ENCODE measurements at regions not wholly inside any gene's neighbourhood (a gene's known extent, or its start where the extent isn't known, plus 50 kb on each side); places are given as distances from the start of the nearest gene placed in this dataset.
A peak's percentile ranks its signal among the peaks of the same experiment; 100 is the strongest.
"Not testable (repeated sequence)": the region's sequence is repeated elsewhere in the genome, so short reads cannot be mapped to it uniquely, and the experiment has no call there.

DNA sequence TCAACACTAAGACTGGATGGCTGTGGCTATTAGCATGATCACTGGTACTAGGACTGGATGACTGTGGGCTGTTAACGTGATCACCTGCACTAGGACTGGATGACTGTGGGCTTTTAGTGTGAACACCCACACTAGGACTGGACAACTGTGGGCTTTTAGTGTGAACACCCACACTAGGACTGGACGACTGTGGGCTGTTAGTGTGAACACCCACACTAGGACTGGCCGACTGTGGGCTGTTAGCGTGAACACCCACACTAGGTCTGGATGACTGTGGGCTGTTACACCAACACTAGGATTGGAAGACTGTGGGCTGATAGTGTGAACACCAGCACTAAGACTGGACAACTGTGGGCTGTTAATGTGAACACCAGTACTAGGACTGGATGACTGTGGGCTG lies 329.2 kb downstream of the OSTF1 start:
- no peak for DNase-seq

DNA sequence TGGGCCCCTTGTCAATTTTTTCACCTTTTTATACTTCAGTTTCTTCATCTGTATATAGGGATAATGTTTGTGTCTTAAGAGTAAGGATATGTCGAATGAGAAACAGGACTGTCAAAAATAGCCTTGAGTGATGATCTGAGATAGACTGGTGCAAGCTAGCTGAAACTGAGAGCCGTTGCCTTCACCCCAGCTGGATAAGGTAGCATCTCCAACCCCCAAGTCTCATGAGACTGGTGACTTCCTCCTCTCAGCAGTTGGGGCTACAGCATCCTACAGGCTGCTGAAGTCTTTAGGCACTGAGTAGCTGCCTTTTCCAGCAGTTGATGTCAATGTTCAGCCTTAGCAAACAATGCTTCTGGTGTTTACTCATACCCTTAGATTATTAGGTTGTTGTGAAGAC lies 330.2 kb downstream of the OSTF1 start:
- DNase-seq, result no peak

DNA sequence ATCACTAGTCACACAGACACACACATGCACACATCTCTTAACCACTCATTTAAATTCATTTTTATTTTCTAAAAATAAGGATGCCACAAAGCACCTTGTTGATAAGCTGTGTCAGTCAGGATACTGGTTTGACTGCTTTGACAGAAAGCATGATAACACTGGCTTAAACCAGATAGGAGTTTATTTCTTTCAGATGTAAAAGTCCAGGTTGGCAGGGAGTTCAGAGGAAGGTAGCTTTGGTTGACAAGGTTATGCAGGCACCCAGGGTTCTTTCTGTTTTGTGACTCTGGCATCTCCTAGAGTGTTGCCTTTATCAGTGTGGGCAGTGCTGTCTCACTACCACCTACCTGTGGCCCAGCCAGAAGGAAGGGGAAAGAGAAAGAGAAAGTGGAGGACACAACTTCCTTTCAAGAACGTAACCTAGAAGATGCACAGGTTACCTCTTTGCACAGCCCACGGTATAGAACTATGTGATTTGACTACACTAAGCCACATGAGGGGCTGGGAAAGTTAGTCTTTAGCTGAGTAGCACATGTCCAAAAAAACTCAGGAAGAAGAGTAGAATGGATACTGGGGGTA lies 334.7 kb downstream of the OSTF1 start:
- no peak for DNase-seq

DNA sequence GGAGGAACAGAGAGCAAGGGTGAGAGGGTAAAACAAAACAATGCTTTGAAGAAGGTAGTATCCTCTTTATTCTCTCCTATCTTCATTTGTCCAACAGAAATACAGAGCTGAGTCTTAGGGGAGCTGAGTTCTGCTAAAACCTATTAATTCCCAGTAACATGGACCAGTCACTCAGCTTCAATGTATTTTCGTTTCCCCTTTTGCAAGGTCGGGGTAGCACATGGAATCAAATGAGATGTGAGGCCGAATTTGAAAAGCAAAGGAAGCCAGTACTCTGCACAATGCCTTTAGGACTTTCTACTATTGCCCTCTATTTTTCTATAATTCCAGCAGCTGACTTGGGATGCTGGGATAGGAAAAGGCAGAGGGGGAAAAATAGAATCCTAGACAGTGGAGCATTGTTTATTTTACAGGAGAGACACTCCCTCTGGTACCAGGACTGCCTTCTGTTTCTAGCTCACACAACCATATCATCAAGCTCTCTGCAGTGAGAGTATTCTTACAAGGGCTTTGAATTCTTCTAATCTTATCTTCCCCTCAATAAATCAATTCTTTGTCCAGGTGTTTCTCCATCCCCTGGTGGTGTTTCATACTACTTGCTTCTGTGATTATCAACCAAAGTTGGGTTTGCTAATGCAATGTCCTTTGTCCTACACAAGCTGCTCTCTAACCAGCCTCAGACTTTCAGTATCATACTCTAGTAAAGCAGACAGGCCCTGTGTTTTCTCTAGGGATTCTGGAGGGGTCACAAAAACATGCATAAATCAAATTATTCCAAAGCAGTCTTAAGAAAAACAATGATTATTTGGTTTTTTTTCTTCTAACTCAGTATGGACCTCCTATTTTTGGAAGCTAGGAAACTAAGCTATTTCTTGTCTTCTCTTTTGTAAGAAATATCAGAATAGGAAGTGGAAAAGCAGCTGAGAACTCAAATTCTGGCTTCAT lies 341.5 kb downstream of the OSTF1 start:
- DNase-seq, result no peak

DNA sequence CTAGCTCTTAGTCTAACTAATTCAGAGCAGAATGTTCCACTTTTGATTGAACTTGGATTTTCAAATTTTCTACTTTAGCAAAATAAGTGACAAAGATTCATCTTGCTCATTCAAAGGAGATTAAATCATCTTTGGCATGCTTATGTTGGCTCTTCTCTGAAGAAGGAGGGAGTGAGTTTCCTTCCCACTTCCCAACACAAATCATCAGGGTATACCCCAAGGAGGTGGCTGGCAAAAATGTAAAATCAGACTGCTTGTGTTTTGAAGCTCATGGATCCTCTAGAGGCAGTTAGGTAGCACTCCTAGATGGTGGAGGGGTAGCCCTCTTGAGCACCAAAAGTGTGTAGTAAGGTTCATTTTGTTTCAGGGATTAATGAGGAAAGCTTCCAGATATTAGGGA lies 343.1 kb downstream of the OSTF1 start:
- no peak for DNase-seq

DNA sequence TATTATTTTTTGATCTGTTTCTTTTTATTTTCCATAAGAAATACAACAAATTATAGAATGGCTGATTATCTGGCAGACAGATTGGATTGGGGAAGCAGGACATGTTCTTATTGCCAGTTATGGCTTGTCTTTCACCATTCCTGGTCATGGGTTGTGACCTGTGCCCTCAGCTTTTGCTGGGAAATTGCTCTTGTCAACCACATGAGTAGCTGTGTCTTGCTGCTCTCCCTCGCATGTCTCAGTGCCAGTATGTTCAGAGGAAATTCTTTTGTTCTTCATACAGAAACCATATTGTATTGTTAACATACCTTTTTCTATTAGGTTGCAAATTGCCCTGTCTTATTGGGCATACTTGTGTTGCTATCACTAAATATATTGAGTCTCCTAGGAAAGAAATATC lies 344.1 kb downstream of the OSTF1 start:
- no peak for DNase-seq

DNA sequence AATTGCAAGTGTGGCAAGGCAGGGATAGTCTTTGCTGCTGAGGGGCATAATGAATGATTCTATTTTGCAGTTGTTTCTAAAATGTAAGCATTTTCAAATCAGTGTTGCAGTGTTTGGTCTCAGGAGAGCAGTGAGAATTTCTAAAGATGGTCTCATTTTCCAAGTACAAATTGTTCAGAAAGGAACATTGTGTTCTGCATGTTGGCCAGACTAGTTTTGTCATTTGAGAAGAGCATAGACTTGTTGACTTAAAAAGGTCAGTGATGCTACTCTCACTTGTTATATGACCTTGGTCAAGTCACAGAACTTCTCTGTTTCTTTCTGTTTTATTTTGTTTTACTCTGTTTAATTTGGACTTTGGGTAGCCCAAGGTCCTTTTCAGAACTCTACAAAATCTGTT lies 344.6 kb downstream of the OSTF1 start:
- no peak for DNase-seq

DNA sequence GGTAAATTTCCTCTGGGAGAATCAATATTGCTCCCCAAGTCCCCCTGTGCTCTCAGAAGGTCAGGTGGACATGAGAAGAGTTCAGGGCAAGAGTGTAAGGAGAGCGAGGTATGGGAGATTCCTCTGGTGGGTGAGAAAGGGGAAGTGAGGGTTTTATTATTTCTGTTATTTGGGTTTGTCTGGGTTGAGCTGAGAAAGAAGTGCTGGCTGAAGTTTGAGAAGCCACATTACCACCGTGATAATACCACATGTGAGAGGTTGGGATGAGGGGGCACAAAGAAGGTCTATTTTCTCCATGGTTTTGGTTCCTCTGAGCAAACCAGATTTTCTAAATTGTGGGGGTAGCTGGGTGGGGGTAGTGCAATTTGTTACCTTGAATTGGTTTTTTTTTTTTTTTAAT lies 350.4 kb downstream of the OSTF1 start:
- no peak for DNase-seq

DNA sequence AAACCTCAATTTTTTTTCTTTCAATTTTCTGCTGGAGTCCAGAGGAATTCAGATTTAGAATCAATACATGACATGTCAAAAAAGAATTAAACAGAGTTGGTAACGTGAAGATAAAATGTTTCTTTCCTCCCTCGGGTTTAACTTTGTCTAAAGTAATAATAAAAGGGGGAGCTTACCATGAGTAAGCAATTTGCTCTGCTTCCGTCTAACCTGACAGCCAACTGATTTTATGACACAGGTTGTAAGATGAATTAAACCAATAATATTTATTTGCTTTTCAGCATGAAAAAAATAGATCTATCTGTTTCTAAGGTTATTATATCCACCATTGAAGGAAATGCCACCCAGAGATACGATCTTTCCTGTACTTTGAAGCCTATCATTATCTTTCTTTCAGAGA lies 352.6 kb downstream of the OSTF1 start:
- DNase-seq, result no peak

DNA sequence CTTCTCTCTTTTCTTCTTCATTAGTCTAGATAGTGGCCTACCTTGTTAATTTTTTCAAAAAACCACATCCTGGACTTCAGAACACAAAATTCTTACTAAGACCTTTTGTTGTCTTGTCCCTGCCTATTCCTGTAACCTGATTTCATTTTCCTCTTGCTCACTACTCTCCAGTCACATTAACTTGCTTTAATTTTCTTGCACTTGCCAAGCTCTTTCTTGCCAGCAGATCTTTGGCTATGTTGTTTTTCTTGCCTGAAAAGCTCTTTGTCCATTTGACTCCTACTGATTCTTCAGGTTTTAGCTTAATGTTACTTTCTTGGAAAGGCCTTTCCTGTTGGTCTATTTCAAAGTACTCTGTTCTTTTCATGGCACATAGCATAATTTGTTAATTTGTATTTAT lies 356.8 kb downstream of the OSTF1 start:
- no peak for DNase-seq

DNA sequence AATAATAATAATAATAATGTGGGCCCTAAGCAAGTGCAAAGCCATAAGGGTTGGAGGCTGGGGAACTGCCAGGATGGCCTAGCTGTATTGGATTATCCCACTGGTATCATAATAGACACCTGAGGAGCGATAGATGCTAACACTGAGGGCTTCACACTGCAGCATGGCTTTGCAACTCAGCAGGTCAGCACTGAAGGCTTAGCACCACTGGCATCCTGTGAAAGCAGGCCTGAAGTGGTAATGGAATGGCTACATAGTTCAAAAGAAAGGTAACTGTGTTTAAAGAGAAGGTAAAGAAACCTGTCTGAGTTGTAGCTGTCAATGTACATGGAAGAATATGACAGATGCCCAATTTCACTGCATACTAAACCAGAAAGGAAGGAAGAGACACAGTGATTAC lies 359.0 kb downstream of the OSTF1 start:
- DNase-seq, result no peak

DNA sequence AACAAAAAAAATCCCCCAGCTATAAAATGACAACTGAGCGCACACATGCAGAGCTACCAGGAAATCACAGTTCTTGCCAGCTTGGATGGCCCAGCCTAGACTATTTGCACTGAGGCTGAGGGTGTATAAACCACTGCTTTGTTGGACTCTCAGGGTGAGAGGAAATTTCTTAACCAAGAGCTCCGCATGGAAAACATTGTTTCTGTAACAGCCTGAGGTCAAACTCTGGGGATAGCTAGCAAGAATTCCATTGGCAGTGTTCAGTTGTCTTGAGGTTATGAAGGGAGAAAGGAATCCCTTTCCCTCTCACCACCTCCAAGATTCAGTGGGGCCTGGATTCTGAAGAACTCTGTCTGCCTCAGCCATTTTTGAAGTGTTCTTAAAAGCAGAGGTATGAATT lies 360.0 kb downstream of the OSTF1 start:
- DNase-seq, result peak; percentile 18

DNA sequence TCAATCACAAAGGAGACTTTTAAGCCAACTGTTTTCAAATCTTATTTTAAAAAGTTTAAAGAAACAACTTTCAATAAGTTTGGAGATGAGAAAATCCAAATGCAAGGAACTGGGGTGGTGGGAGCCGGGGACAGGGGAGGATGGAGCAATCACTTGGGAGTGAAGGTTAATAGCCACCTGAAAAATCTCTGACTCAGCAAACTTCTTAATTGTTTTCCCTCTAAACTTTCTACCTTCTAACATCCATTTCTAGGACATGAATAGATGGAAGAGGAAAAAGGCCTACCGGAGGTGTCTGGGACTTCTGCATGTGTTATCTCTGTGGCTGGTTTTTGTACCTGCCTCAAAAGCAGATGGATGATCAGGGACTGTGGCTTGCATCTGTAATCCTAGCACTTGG lies 360.6 kb downstream of the OSTF1 start:
- no peak for DNase-seq

DNA sequence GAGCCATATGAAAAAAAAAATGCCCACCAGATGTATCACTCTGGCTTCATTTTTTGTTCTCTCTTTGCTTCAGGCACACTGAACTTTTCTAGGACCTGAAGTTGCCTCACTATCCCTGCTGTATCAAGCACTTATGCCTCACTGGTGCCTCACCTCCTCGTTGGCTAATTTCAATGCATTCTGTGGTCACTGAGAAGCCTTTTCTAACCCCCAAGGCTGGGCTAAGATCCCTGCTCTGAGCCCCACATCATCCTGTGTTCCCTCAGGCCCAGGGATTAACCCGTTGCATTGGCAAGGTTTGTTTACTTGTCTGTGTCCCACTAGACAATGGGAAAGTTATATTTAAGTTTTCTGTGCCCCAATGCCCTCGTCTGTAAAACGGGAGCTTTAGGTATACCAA lies 362.7 kb downstream of the OSTF1 start:
- DNase-seq, result peak; percentile 0

DNA sequence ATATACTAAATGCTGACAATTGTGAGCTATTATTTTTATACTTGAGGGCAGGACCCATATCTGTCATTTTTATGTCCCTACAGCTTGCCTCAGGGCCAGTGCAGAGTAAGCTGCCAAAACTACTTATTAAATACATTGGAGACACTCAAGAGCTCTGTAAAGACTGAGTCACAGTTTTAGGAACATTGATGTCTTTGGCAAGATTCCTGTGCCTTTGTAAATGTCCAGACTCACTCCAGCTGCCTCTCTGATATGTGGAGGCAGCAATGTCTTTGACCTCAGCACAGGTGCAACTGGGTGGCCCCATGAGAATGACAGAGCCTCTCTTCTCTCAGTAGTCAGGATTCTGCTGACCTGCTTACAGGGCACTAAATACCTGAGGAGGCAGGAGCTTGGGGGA lies 363.2 kb downstream of the OSTF1 start:
- DNase-seq, result peak; percentile 3

DNA sequence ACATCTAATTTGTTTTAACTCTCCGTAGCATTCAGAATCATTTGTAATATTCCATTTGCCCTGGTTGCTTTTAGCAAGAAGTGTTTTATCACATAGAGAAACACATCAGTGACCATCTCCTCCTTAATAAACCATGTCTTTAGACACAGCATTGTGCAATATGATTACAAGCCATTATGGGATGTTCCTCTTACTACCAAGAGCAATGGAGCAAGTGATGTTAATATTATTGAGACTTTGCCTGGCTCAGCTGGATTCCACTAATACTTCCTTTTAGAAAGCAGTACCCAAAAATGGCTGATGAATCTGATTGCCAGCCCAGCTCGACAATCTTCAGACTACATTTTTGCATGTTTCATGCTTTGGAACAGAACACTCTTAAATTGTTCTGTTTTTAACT lies 364.2 kb downstream of the OSTF1 start:
- no peak for DNase-seq

DNA sequence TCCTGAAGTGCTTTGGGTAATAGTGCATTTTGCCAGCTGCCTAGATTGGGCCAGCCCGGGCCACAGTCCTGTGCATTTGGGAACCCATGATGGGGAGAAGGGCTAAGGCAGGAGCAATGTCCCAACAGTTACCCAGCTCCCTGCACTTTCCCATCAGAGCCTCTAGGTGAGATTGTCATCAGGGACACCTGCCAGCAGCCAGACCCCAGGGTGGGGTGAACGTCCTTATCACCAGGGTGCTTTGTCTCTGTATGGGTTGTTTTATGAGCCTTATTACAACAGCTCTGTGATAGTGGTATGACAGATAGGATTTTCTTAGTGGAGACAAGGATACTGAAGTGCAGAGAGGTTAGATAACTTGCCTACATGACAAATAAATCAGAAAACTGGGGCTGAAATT lies 365.7 kb downstream of the OSTF1 start:
- no peak for DNase-seq

DNA sequence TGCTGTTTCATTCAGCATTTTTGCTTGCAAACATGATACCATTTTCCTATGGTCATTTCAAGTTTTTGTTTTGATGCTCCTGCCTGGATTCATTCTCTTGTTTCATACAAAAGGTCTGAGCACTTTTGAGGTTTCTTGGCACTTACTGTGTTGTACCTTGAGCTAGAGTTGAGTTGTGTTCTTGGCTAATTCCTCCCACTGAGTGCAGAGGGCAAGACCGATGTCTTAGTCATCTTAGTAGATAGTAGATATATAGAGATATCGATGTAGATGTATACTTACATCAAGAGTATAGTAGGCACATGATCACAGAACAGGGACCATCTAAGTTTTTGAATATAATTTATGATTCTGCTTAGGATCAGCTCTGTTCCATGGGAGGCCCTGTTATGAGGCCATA lies 366.6 kb downstream of the OSTF1 start:
- no peak for DNase-seq

DNA sequence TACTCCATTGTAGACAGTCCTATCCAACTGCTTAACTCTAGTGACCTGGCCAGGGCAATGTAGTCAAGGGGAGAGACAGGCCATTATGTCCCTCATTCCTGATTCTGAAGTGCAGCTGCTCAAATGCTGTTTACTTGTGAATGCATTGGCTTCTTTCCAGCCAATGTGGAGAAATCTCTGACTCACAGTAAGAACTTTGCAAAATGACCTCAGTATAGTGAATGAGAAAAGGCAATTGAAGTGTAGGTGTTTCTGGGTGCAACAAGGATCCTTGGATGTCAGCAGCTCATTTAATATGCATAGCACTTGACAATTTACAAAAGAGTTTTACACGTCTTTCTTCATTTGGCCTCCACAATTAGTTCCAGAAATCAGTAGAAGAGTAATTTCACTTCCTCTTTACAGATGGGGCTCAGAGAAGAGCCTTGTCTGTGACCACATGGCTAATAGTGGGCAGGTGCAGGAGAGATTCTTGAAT lies 367.2 kb downstream of the OSTF1 start:
- peak; percentile 12 for DNase-seq

DNA sequence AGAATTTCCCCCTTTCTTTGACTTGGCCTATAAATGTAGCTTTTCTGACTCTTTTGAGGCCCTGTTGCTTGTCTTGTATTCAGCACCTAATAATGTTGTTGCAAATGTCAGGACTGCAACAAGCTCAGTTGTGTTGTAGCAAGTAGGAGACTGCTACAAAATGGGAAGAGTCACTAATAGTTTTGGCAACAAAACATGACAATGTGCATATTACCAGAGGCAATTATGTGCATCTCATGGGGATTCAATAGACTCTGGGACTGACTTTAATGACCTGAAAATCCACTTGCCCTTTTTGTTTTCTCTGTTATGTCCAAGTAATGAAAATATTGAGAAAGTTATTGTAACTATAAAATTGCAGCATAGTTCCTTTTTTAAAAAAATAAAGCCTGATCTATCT lies 368.4 kb downstream of the OSTF1 start:
- no peak for DNase-seq

DNA sequence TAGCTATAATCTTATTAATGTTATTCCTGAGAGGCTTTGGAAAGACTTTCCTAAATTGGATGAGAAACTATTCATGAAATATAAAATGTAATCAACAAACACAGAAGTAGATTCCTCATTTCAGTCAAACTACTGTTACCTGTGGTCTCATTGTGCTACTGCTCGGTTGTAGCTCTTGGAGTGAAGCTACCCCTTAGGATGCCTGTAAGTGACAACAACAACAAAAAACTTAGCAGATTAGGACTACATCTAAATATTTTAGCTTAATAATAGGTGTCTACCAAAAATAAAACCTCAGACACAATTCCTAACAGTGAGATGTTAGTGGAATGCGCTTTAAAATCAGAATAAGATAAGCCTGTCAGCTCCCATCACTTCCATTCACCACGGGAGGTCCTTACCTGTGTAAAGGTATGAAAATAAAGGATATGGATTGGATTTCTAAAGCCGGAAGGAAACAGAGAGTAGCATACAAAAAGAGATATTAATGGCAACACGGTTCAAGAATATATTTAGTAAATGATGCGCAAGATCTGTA lies 369.2 kb downstream of the OSTF1 start:
- no peak for DNase-seq

DNA sequence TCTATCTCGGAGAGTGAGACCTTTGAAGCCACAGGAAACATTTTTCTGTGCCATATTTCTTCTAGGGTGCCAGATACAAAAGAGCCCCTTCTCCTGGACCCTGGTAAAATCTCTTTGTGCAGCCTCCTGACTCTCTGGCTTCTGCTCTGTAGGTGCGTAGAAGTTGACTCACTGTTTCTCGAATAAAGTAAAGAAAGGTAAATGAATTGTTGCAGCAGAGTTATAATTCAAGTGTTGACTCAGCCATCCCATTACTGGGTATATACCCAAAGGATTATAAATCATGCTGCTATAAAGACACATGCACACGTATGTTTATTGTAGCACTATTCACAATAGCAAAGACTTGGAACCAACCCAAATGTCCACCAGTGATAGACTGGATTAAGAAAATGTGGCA lies 371.0 kb downstream of the OSTF1 start:
- not testable (repeated sequence) for DNase-seq

DNA sequence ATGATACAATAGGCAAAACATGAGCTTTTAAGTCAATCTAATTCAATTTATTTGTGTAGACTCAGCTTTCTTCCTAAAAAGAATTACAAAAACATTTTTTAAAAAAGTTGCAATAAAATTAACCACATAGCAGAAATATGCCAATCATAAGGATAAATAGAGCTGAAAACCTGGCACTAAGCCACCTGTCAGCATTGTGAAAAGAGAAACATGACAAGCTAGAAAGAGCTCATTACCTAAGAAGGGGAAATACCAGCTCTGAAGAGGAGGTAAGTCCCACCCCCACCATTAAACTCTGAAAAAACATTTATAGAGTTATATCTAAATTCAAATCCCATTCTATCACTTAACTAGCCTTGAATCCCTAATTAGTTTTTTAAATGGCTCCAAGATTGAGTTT lies 372.9 kb downstream of the OSTF1 start:
- no peak for DNase-seq

DNA sequence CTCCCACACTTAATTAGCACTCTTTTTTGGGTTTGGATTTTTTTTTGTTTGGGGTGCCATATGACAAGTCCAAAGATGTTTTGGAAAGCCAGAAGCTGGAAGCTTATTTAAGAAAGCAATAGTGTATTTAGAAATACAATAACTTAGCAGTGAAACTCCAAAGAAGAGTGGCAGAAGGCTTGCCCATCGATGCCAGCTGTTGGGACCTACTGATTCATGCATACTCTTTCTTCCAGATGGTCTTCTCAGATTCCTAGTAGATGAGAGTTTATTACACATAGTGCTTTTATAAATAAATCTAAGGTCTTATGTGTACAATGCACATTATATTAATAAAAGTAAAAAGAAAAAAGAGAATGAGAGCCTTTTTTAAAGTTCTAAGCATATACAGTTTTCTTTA lies 374.6 kb downstream of the OSTF1 start:
- no peak for DNase-seq
